Gastroesophageal sphincter (tissue), 3 donors: ENCODE measurements at regions not wholly inside any gene's neighbourhood (a gene's known extent, or its start where the extent isn't known, plus 50 kb on each side); places are given as distances from the start of the nearest gene placed in this dataset.

Source experiments
- CTCF ChIP-seq, 4 experiments: fragments of 200-600 bp in 2 of 4; fragments of 450-650 bp in 2 of 4; sonication (generic) in 1 of 4; IDR thresholded peaks; one replicate each; pipeline ENCODE4 v1.5.1; 2017 to 2019; ENCODE audit warnings: antibody characterized with exemption in 4 of 4, mild to moderate bottlenecking in 2 of 4, moderate library complexity in 2 of 4
- POLR2AphosphoS5 ChIP-seq: sonication (generic); formaldehyde crosslinking; IDR thresholded peaks from one replicate; pipeline ENCODE4 v1.6.1; 2017; ENCODE audit warnings: antibody characterized with exemption

GRCh38 chr17:53696286-53696685 is 126.4 kb upstream of the KIF2B start:
- TF ChIP-seq CTCF (IDR thresholded peaks at IDR 0.05), result no peak
- TF ChIP-seq POLR2AphosphoS5, result no peak
